Activated naive CD4-positive, alpha-beta T cell treated with anti-CD3 and anti-CD28 coated beads, Interleukin-2, amount 10 ng/mL, durations not matched to agents 7 days and 5 days (primary cell): ENCODE measurements at regions not wholly inside any gene's neighbourhood (a gene's known extent, or its start where the extent isn't known, plus 50 kb on each side); places are given as distances from the start of the nearest gene placed in this dataset.
"Not testable (repeated sequence)": the region's sequence is repeated elsewhere in the genome, so short reads cannot be mapped to it uniquely, and the experiment has no call there.

ENCODE experiments used
- CTCF ChIA-PET: fragments of 350-600 bp; sonication (Branson Sonifier 250); formaldehyde crosslinking; loops from one replicate; lab custom pipeline; 2021; ENCODE audit warnings: antibody characterized with exemption; lab: Charles Lee
- DNase-seq: peaks from one replicate; pipeline ENCODE4 v3.0.0-alpha.2; 2020
- H3K27ac Mint-ChIP-seq: one replicate; pipeline ENCODE4 v1.8.0; 2021; ENCODE audit warnings: mild to moderate bottlenecking, moderate library complexity, mixed read lengths
- H3K27me3 Mint-ChIP-seq: one replicate; pipeline ENCODE4 v1.8.0; 2021; ENCODE audit warnings: mild to moderate bottlenecking, mixed read lengths
- H3K36me3 Mint-ChIP-seq: one replicate; pipeline ENCODE4 v1.8.0; 2021; ENCODE audit warnings: mixed read lengths
- H3K4me1 Mint-ChIP-seq: one replicate; pipeline ENCODE4 v1.8.0; 2021; ENCODE audit warnings: mixed read lengths
- H3K4me3 Mint-ChIP-seq: one replicate; pipeline ENCODE4 v1.8.0; 2021; ENCODE audit warnings: mild to moderate bottlenecking, moderate library complexity, mixed read lengths
- H3K9me3 Mint-ChIP-seq: one replicate; pipeline ENCODE4 v1.8.0; 2021; ENCODE audit warnings: mixed read lengths

DNA sequence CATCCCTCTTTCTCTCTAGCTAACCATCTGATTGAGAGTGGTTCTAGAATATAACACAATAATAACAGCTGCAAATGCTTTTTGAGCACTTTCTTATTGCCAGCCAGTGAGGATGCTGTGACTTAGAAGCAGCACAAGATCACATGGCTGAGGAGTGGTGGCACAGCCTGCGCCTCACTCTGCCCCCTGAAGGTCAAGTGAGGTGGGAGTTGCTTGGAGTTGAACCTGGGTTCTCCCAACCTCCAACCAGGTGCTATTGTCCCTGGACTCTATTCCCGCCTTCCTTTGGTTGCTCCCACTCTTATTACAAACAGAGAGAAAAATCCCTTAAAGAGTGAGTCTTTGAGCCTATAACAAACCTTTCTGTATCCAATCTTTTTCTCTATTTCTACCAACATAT, 280.3 kb upstream of the PODXL start:
- DNase-seq: no peak
- Mint-ChIP-seq H3K27me3 (no peaks in the 10 kb centered on the region), H3K27ac (no peak overlapping the region), H3K36me3 (no peaks in the 10 kb centered on the region), H3K4me1 (no peaks in the 10 kb centered on the region), H3K9me3 (no peaks in the 10 kb centered on the region), H3K4me3 (no peak overlapping the region)
- CTCF ChIA-PET: no interaction called here

DNA sequence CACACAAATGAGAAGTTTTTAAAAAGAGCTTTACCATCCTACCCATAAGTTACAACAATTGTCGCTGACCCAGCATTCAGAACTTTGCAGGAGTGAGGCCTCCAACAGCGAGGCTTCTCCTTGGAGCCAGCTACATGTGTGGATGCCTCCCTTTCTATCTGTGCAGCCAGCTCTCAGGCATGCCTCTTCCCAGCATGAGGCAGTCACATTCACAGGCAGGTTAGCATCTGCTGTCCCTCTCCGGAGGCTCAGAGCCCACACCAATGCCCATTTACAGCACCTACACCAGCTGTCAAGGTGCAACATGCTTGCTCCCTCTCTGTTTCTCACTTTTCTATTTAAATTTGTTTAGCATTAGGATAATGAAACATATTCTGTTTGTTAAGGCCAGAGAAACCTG, 278.7 kb upstream of the PODXL start:
- Mint-ChIP-seq H3K36me3 (no peaks in the 10 kb centered on the region), H3K9me3 (no peaks in the 10 kb centered on the region), H3K27me3 (peaks cover under 1% of the 10 kb centered on the region), H3K4me3 (no peak overlapping the region), H3K27ac (no peak overlapping the region), H3K4me1 (no peaks in the 10 kb centered on the region)
- no peak for DNase-seq
- CTCF ChIA-PET: interaction anchor here (2.6 kb wide), 1 partner anchor 9 kb away, joined by 6 read pairs; no protein-coding TSS in a partner anchor

DNA sequence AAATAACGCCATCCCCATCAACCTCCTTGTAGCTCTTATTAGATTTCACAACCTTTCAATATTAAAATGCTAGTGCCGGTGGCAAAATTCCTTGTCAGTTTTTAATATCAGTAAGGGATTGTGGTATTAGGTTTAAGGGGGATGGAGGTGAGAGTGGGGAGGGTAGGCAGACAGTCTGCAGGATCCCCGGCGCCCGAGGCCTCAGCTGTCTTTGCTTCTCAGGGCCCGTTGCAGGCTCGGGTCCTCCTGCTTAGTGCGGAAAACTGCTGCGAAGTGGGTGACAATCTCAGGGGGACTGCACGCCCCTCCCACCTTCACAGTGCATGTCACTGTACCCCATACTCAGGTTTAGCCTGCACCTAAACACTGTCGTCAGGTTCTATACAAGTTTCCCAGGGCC, 274.3 kb upstream of the PODXL start:
- Mint-ChIP-seq H3K9me3 (no peaks in the 10 kb centered on the region), H3K4me3 (no peak overlapping the region)

DNA sequence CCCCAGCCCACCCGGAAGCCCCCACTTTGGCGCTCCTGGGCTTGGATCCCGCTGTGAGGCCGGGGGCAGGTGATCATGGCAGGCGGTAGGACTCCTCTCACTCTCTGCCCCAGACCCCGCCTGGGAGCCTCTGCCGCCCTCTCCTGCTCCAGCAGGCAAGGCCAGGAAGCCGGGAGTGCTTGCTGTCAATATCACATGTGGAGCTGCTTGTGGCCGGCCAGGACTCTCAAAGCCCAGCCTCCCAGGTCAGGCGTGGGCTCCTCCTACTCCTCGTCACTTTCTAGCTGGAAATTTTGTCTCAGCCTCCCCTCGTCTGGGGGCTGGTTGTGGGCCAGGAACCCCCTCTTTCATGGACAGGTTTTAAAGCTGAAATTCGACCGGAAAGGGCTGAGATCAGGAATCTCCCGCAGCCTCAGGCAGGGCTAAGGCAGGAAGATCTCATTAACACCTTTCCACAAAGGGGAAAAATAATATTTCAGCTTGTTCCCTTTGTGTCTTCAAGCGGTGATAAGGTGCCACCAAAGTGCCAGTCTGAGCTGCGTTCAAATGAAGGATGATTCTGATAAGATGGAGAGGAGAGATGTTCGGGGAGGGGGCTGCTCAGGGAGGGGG, 273.6 kb upstream of the PODXL start:
- DNase-seq: no peak
- peaks cover 20% of the 10 kb centered on the region for H3K27me3 Mint-ChIP-seq

More for the DNA sequence above, 274.3 kb upstream of the PODXL start:
- no peaks in the 10 kb centered on the region for H3K4me1 Mint-ChIP-seq
- CTCF ChIA-PET: no interaction called here
- H3K27me3 Mint-ChIP-seq: peaks cover 20% of the 10 kb centered on the region
- no peaks in the 10 kb centered on the region for H3K36me3 Mint-ChIP-seq
- DNase-seq: no peak
- H3K27ac Mint-ChIP-seq: no peak overlapping the region

DNA sequence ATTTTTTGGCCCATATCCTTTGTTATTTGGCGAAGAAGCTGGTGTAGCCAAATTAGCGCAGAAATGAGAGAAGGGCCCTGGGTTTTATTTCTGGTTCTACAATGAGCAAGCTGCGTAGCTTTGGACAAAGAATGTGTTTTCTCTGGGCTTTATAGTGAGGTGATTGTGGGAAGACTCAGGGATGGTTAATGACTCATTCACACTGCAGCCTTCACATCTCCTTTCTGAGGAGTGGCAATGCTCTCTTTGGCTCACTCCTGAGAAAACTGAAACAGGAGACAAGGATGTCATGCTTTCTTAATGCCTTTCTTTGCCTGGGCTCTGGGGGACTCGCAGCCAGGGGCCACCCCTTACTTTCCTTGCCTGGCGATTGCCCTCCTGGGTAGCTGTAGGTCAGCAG, 271.0 kb upstream of the PODXL start:
- Mint-ChIP-seq H3K36me3 (no peaks in the 10 kb centered on the region), H3K4me3 (no peak overlapping the region), H3K27ac (no peak overlapping the region), H3K27me3 (peaks cover 20% of the 10 kb centered on the region), H3K4me1 (no peaks in the 10 kb centered on the region), H3K9me3 (no peaks in the 10 kb centered on the region)
- no peak for DNase-seq
- CTCF ChIA-PET: no interaction called here

More for the DNA sequence above, 273.6 kb upstream of the PODXL start:
- Mint-ChIP-seq H3K36me3 (no peaks in the 10 kb centered on the region), H3K9me3 (no peaks in the 10 kb centered on the region), H3K27ac (no peak overlapping the region), H3K4me3 (no peak overlapping the region), H3K4me1 (no peaks in the 10 kb centered on the region)
- CTCF ChIA-PET: no interaction called here

DNA sequence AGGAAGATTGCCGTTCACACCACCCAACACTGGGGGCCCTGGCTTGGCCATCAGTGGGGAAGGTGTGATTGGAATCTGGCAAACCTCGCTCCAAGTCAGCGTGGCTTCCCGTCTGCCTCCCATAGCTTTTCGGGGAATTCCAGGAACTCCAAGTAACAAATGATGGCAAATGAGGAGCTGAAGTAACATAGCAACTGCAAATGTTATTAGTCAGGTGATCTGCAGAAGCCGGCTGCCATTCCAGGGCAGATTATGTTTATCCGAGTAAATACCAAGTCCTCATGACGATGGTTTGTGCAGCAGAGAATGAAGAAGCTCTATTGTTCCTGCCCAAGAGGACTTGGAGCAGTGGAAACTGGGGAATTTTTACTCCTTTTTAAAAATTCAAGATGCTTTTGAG, 270.5 kb upstream of the PODXL start:
- H3K27ac Mint-ChIP-seq: no peak overlapping the region
- CTCF ChIA-PET: no interaction called here
- DNase-seq: no peak
- no peaks in the 10 kb centered on the region for H3K9me3 Mint-ChIP-seq
- H3K36me3 Mint-ChIP-seq: no peaks in the 10 kb centered on the region
- no peak overlapping the region for H3K4me3 Mint-ChIP-seq
- peaks cover 20% of the 10 kb centered on the region for H3K27me3 Mint-ChIP-seq
- H3K4me1 Mint-ChIP-seq: no peaks in the 10 kb centered on the region

DNA sequence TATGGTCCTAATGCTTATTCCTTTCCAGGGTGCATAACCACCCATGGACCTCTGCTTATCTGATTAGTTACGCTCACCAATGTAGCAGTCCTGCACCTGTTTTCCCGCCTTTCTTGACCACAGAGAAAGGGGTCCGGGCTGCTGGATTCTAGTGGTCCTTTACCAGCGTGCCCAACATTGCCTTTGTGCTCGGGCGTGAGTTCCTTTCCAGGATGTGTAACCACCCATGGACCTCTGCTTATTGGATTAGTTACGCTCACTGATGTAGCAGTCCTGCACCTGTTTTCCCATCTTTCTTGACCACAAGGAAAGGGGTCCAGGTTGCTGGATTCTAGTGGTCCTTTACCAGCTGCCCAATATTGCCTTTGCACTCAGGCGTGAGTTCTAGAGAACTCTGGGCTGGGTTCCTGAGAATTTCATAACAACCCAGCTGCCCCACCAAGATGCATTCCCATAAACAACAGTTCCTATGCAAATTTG, 267.6 kb upstream of the PODXL start:
- H3K4me3 Mint-ChIP-seq, H3K36me3 Mint-ChIP-seq, CTCF ChIA-PET, H3K27ac Mint-ChIP-seq, H3K9me3 Mint-ChIP-seq, H3K4me1 Mint-ChIP-seq, DNase-seq, H3K27me3 Mint-ChIP-seq: not testable (repeated sequence)

DNA sequence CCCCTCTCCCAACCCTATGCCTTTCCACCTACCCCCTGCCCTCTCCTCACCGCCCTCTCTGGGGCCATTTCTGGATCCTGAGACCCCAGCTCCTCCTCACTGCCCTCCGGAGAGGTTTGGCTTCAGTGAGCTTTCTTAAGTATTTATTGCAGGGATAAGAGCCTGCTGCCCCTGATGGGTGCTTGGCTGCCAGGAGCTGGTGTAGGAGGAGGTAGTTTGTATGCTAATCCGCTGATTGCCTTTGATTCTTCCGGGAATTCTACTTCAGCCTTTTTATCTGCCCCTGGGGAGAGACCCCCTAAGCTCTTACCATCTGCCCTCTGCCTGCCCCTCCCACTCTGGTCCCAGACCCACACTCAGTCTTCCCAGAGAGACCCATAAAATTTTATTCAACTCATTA, 263.5 kb upstream of the PODXL start:
- no peaks in the 10 kb centered on the region for H3K9me3 Mint-ChIP-seq
- CTCF ChIA-PET: no interaction called here
- H3K4me3 Mint-ChIP-seq: no peak overlapping the region
- DNase-seq: no peak
- H3K27me3 Mint-ChIP-seq: no peaks in the 10 kb centered on the region
- no peaks in the 10 kb centered on the region for H3K4me1 Mint-ChIP-seq
- H3K36me3 Mint-ChIP-seq: no peaks in the 10 kb centered on the region
- H3K27ac Mint-ChIP-seq: no peak overlapping the region

DNA sequence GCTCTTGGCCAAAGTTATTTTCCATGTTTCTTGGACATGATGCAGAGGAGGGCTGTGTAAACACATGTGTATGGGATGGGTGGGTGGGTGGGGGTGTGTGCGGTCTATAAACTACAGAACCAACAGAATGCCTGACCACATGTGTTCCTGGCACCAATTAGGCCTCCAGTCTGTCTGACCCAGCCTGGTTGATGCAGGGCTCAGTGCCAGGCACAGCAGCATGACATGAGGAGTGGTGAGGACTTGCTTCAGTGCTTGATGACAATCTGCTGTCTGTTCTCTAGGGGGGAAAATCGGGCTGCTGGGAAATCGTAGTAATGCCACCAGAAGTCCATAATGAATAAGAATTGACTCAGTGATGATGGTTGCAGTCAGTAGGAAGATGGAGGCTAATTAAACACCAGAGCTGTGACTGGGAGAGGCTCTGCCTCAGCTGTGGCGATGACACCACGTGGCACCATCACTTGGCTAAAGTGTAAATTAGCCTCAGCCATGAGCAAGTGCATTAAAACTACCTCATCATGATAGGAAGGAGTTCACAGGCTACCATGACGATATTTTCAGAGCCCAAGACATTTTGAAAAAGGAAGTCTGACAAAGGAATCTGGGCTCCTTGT, 260.1 kb upstream of the PODXL start:
- Mint-ChIP-seq H3K27ac (no peak overlapping the region), H3K9me3 (no peaks in the 10 kb centered on the region), H3K27me3 (no peaks in the 10 kb centered on the region)

DNA sequence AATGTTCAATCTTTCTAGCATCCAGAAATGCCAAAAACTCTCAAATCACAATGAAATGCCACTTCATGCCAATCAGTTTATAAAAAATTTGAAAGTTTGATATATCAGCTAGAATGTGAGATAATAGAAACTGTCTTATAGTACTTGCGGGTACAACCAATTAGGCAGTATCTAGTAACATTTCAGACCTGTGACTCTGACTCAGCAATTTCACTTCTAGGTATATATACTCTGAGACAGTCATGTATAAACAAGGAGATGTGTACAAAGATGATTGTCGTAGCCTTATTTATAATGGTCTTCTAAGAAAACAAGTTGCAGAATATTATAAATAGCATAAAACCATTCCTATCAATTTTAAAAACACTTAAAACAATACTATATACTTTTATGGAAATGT, 252.3 kb upstream of the PODXL start:
- no peak overlapping the region for H3K4me3 Mint-ChIP-seq

More for the DNA sequence above, 260.1 kb upstream of the PODXL start:
- DNase-seq: no peak
- Mint-ChIP-seq H3K4me3 (no peak overlapping the region), H3K36me3 (no peaks in the 10 kb centered on the region), H3K4me1 (no peaks in the 10 kb centered on the region)
- CTCF ChIA-PET: no interaction called here

DNA sequence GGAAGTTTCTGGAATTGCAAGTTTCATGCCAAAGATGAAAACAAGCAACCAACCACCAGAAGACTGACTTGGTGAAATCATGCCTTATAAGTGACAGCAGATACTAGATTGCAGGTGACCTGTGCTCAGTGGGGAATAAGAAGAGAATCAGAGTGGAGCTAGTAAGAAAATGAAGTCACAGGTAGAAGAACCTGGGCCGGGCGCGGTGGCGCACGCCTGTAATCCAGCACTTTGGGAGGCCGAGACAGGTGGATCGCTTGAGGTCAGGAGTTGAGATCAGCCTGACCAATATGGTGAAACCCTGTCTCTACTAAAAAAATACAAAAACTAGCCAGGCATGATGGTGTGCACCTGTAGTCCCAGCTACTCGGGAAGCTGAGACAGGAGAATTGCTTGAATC, 251.7 kb upstream of the PODXL start:
- H3K36me3 Mint-ChIP-seq, H3K4me1 Mint-ChIP-seq, CTCF ChIA-PET, DNase-seq, H3K4me3 Mint-ChIP-seq, H3K27ac Mint-ChIP-seq, H3K27me3 Mint-ChIP-seq, H3K9me3 Mint-ChIP-seq: not testable (repeated sequence)

More for the DNA sequence above, 252.3 kb upstream of the PODXL start:
- DNase-seq: no peak
- no peaks in the 10 kb centered on the region for H3K4me1 Mint-ChIP-seq
- H3K36me3 Mint-ChIP-seq: no peaks in the 10 kb centered on the region
- H3K27ac Mint-ChIP-seq: no peak overlapping the region
- CTCF ChIA-PET: no interaction called here
- H3K9me3 Mint-ChIP-seq: no peaks in the 10 kb centered on the region
- no peaks in the 10 kb centered on the region for H3K27me3 Mint-ChIP-seq

DNA sequence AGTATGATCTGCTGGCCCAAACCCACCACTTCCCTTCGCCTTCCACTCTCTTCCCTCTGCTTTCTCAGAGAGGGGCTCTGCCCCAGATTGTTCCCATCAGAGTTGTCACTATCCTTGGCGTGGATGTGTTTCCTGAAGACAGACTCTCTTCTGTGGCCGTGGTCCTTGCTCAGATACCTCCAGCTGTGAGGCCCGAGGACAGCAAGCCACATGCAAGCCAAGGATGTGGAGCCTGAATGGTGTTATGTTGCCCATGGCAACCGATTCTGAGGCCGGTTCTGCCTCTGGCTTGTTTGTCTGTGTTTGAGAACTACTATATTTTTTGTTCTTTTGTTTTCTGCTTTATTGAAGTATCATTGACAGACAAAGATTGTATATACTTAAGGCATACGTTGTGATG, 247.4 kb upstream of the PODXL start:
- CTCF ChIA-PET: no interaction called here
- Mint-ChIP-seq H3K27me3 (no peaks in the 10 kb centered on the region), H3K27ac (no peak overlapping the region), H3K36me3 (no peaks in the 10 kb centered on the region), H3K4me3 (no peak overlapping the region), H3K9me3 (no peaks in the 10 kb centered on the region), H3K4me1 (no peaks in the 10 kb centered on the region)
- DNase-seq: no peak

DNA sequence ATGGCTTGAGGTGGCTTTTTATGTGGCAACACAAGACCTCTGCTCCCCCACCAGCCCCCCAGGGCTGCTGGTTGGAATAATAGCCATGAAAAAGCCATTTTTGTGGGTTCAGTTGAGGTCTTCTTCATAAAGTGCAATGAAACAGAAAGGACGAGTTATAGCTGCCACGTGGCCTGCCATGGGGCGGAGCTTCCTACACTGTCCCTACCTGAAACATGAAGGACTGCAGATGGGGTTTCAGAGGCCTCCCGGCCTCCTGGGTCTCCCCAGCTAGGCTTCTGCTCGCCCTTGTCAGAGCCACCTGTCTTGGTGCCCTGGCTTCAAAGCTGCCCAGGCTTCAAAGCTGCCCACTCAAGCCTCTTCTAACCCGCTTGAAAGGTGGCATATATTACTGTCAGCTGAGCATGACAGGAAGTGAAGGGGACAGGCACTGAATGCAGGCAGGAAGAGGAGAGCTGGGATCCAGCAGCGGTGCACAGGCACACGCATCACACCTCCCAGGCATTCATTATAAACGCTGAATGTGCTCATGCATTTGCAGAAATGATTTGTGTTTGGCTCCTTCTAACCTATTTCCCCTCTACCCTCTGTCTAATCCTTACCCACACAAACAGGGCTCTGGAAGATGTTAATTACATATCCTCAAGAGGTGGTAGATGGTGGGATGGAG, 245.9 kb upstream of the PODXL start:
- no peaks in the 10 kb centered on the region for H3K9me3 Mint-ChIP-seq
- H3K27ac Mint-ChIP-seq: no peak overlapping the region
- H3K36me3 Mint-ChIP-seq: no peaks in the 10 kb centered on the region
- H3K4me1 Mint-ChIP-seq: no peaks in the 10 kb centered on the region
- CTCF ChIA-PET: no interaction called here
- H3K27me3 Mint-ChIP-seq: no peaks in the 10 kb centered on the region
- no peak for DNase-seq
- no peak overlapping the region for H3K4me3 Mint-ChIP-seq

DNA sequence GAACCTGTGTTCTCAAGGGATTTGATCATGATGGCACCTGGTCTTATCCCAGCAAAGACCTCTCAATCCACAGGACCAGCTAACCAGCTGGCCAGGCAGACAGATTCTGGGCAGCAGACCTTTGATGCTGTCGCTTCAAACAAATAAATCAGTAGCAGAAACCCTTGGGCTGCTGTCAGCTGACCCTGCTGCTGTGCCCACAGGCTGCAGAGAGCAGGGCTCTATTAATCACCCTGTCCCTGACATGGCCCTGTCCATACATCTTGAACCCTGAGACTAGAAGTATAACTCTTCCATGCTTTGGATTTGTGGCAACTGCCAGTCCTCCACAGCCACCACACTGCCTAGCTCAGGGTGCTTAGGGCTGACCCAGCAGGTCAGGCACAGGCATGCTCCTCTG, 244.1 kb upstream of the PODXL start:
- Mint-ChIP-seq H3K9me3 (no peaks in the 10 kb centered on the region), H3K27ac (no peak overlapping the region), H3K36me3 (no peaks in the 10 kb centered on the region), H3K4me3 (no peak overlapping the region), H3K27me3 (no peaks in the 10 kb centered on the region), H3K4me1 (no peaks in the 10 kb centered on the region)
- CTCF ChIA-PET: no interaction called here
- no peak for DNase-seq

DNA sequence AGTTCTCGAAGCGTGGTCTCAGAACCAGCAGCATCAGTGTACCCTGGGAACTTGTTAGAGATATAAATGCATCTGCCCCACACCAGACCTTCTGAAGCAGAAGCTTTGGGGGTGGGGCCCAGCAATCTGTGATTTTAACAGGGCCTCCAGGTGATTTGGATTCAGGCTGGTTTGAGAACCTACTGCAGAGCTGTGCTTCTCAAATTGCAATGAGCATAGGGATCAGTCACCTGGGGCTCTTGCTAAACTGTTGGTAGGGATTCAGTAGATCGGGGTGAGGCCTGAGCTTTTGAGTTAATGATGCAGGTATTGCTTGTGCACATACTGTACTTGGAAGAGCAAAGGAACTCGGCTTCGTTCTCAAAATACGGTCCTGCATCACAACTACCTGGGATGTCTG, 243.6 kb upstream of the PODXL start:
- H3K36me3 Mint-ChIP-seq: no peaks in the 10 kb centered on the region
- CTCF ChIA-PET: no interaction called here
- H3K27ac Mint-ChIP-seq: no peak overlapping the region
- no peaks in the 10 kb centered on the region for H3K27me3 Mint-ChIP-seq
- no peaks in the 10 kb centered on the region for H3K9me3 Mint-ChIP-seq
- DNase-seq: no peak
- no peaks in the 10 kb centered on the region for H3K4me1 Mint-ChIP-seq
- H3K4me3 Mint-ChIP-seq: no peak overlapping the region
